ENCODE measurements at regions not wholly inside any gene's neighbourhood (a gene's known extent, or its start where the extent isn't known, plus 50 kb on each side); places are given as distances from the start of the nearest gene placed in this dataset.
"Not testable (repeated sequence)": the region's sequence is repeated elsewhere in the genome, so short reads cannot be mapped to it uniquely, and the experiment has no call there.

DNA sequence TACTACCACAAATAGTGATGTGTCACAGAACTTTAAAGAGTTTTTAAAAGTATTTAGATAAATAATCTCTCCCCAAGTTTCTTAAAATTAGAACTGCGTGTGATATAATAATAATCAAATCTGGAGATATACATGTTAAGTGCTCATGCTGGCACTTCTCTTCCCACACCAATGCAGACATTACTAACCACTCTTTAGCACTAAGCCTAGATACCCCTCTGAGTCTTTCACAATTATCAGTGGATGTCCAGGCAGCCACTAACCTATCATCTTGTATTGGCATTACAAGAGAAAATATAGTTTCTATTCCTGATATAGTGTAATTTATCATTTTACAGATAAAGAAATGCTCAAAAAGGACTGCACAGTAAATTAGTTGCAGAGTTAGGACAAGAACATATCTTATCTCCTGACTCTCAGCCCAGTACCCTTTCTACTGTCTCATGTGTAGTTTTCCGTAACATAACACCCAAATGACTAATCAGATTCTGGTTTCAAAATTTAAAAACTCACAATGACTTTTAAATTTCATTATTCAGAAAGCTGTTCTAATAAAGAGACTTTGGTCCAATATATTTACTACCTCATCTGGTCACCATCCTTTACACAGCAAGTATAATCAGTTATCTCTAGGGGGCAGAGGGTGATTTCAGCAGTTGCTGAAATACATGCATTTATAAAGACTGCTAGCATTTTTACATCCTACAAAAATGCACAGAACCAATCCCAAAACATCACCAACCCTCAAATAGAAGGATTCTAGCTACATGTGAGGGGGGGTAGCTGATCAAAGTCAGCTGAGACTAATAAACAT is 215.5 kb upstream of the MCHR2 start:
- H3K4me1 Mint-ChIP-seq, result no peaks in the 10 kb centered on the region
- H3K4me3 Mint-ChIP-seq, result no peak overlapping the region
- TF ChIP-seq CTCF (IDR thresholded peaks at IDR 0.05; ENCODE audit: unreplicated experiment in 3 of 3), result no peak
- H3K27ac Mint-ChIP-seq, result no peak overlapping the region
- H3K36me3 Mint-ChIP-seq (ENCODE audit: low read depth), result no peaks in the 10 kb centered on the region
- no peaks in the 10 kb centered on the region for H3K9me3 Mint-ChIP-seq
- no peaks in the 10 kb centered on the region for H3K27me3 Mint-ChIP-seq (ENCODE audit: low read depth)

DNA sequence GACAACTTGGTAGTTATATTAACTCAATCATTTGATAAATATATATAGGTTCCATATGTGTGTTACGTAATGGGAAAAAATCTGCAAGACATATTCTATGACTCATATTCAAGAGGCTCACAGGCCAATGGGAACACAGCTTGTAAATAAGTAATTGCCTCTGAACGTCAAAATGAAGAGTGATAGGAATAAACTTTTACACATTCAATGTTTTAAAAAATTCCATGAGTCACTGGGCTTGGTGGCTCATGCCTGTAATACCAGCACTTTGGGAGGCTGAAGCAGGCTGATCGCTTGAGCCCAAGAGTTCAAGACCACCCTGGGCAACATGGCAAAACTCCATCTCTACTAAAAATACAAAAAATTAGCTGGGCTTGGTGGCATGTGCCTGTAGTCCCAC is 209.4 kb upstream of the MCHR2 start:
- TF ChIP-seq CTCF (IDR thresholded peaks at IDR 0.05; ENCODE audit: unreplicated experiment in 3 of 3), result no peak
- H3K4me1 Mint-ChIP-seq, result no peaks in the 10 kb centered on the region
- H3K27me3 Mint-ChIP-seq (ENCODE audit: low read depth), result no peaks in the 10 kb centered on the region
- H3K27ac Mint-ChIP-seq, result no peak overlapping the region
- no peak overlapping the region for H3K4me3 Mint-ChIP-seq
- no peaks in the 10 kb centered on the region for H3K36me3 Mint-ChIP-seq (ENCODE audit: low read depth)
- H3K9me3 Mint-ChIP-seq, result peaks cover 11% of the 10 kb centered on the region

DNA sequence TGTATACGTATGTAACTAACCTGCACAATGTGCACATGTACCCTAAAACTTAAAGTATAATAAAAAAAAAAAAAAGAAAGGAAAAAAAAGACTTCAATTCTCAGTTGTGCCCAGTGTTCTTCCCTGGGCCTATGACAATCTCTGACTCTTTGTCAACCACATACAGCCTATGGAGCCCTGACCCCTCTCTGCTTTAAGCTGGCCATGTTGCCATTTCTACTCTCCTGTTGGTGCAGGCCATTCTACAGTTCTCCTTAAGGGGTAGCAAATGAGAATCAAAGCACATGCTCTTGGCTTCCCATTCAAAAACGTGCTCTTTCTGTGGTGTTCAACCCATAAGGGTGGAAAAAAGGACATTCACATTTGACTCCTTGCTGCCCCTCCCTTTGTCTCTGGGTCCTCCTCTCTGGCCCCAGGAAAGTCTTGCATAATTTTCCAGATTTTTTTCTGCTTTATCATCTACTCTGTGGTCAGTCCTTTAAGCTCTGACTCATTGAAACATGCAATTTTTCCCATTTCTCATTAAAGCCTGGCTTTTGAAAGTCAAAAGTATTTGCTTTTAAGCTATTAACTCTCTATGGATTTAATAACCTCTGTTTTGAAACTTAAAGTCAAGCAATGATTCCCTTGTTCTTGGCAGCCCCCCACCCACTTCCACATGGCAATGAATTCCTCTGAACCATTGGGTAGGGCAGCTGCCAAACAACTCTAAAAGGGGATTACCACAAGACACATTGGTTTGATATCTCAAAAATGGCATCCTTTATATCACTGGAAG is 208.6 kb upstream of the MCHR2 start:
- Mint-ChIP-seq H3K4me3 (no peak overlapping the region), H3K27me3 (ENCODE audit: low read depth) (no peaks in the 10 kb centered on the region), H3K27ac (no peak overlapping the region), H3K4me1 (no peaks in the 10 kb centered on the region), H3K36me3 (ENCODE audit: low read depth) (no peaks in the 10 kb centered on the region), H3K9me3 (peaks cover 11% of the 10 kb centered on the region)
- no peak for TF ChIP-seq CTCF (IDR thresholded peaks at IDR 0.05; ENCODE audit: unreplicated experiment in 3 of 3)

- not testable (repeated sequence) for H3K4me3 Mint-ChIP-seq; H3K9me3 Mint-ChIP-seq; H3K4me1 Mint-ChIP-seq; H3K36me3 Mint-ChIP-seq (ENCODE audit: low read depth); H3K27ac Mint-ChIP-seq; H3K27me3 Mint-ChIP-seq (ENCODE audit: low read depth)
Observed at GRCh38 chr6:100196214-100196982, 202.4 kb upstream of the MCHR2 start.

DNA sequence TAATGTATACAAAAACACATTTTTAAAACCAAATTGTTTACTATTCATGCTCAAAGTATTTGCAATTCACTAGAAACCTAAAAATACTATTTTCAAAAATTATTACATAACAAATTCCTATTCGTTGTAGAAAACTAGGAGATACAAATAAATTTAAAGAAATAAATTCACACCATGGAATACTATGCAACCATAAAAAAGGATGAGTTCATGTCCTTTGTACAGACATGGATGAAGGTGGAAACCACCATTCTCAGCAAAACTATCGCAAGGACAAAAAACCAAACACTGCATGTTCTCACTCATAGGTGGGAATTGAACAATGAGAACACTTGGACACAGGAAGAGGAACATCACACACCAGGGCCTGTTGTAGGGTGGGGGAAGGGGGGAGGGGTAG is 201.2 kb upstream of the MCHR2 start:
- H3K27me3 Mint-ChIP-seq (ENCODE audit: low read depth); H3K27ac Mint-ChIP-seq; H3K4me1 Mint-ChIP-seq; H3K36me3 Mint-ChIP-seq (ENCODE audit: low read depth); H3K4me3 Mint-ChIP-seq; H3K9me3 Mint-ChIP-seq: not testable (repeated sequence)

GRCh38 chr6:100194535-100194934 is 200.5 kb upstream of the MCHR2 start:
- H3K4me3 Mint-ChIP-seq, result no peak overlapping the region
- no peaks in the 10 kb centered on the region for H3K36me3 Mint-ChIP-seq (ENCODE audit: low read depth)
- H3K27ac Mint-ChIP-seq, result peak overlapping the region in 2 of 3 experiments; percentile 12 to 69

More at GRCh38 chr6:100194535-100194934, 200.5 kb upstream of the MCHR2 start:
- no peak for TF ChIP-seq CTCF (IDR thresholded peaks at IDR 0.05; ENCODE audit: unreplicated experiment in 3 of 3)
- H3K4me1 Mint-ChIP-seq, result peaks cover 9% of the 10 kb centered on the region
- H3K9me3 Mint-ChIP-seq, result peaks cover 4% of the 10 kb centered on the region
- no peaks in the 10 kb centered on the region for H3K27me3 Mint-ChIP-seq (ENCODE audit: low read depth)
